NK-92 treated with Interleukin-12 subunit alpha and Interleukin-12 subunit beta, amount 100 ng/mL, for 24 hours (cell line): ENCODE measurements at regions not wholly inside any gene's neighbourhood (a gene's known extent, or its start where the extent isn't known, plus 50 kb on each side); places are given as distances from the start of the nearest gene placed in this dataset.

Source experiments
- DNase-seq: peaks from one replicate; lab custom pipeline; 2025; lab: John Stamatoyannopoulos, UW

GRCh38 chr6:56766806-56767178 is 124.1 kb upstream of the DST start:
- DNase-seq: no peak

- no peak for DNase-seq
Measured at GRCh38 chr6:56766139-56766805, 123.6 kb upstream of the DST start.

GRCh38 chr6:56765494-56765893 is 122.8 kb upstream of the DST start:
- no peak for DNase-seq

- DNase-seq: no peak
Measured at GRCh38 chr6:56764081-56764566, 121.4 kb upstream of the DST start.

GRCh38 chr6:56761651-56762050 is 119.0 kb upstream of the DST start:
- no peak for DNase-seq

- no peak for DNase-seq
Measured at GRCh38 chr6:56760842-56761241, 118.2 kb upstream of the DST start.

GRCh38 chr6:56759521-56759920 is 116.8 kb upstream of the DST start:
- DNase-seq: no peak

- DNase-seq: no peak
Measured at GRCh38 chr6:56758553-56758952, 115.9 kb upstream of the DST start.

- DNase-seq: no peak
Measured at GRCh38 chr6:56758120-56758519, 115.4 kb upstream of the DST start.

GRCh38 chr6:56757588-56757984 is 114.9 kb upstream of the DST start:
- DNase-seq: no peak

- DNase-seq: no peak
Measured at GRCh38 chr6:56756791-56757587, 114.3 kb upstream of the DST start.

GRCh38 chr6:56756219-56756789 is 113.6 kb upstream of the DST start:
- no peak for DNase-seq

- no peak for DNase-seq
Measured at GRCh38 chr6:56755040-56755439, 112.4 kb upstream of the DST start.

GRCh38 chr6:56753811-56754210 is 111.1 kb upstream of the DST start:
- DNase-seq: no peak

- no peak for DNase-seq
Measured at GRCh38 chr6:56752534-56752933, 109.8 kb upstream of the DST start.

- no peak for DNase-seq
Measured at GRCh38 chr6:56752009-56752408, 109.3 kb upstream of the DST start.

GRCh38 chr6:56751604-56752003 is 108.9 kb upstream of the DST start:
- DNase-seq: no peak

GRCh38 chr6:56750686-56751085 is 108.0 kb upstream of the DST start:
- no peak for DNase-seq

GRCh38 chr6:56749632-56750151 is 107.0 kb upstream of the DST start:
- no peak for DNase-seq

GRCh38 chr6:56746767-56747504 is 104.2 kb upstream of the DST start:
- no peak for DNase-seq

GRCh38 chr6:56745971-56746370 is 103.3 kb upstream of the DST start:
- DNase-seq: no peak

- DNase-seq: no peak
Measured at GRCh38 chr6:56745081-56745480, 102.4 kb upstream of the DST start.
